T-helper 2 cell treated with Interferon-gamma antibody and Interleukin-4, amounts not matched to agents 5 μg/mL and 100 μg/mL, for 36 hours (primary cell): ENCODE measurements at regions not wholly inside any gene's neighbourhood (a gene's known extent, or its start where the extent isn't known, plus 50 kb on each side); places are given as distances from the start of the nearest gene placed in this dataset.

Source experiments
- DNase-seq: peaks from one replicate; pipeline ENCODE4 v3.0.0; 2021; ENCODE audit warnings: low spot score
- H3K27ac Mint-ChIP-seq: one replicate; pipeline ENCODE4 v1.8.0; 2021; ENCODE audit warnings: mild to moderate bottlenecking, mixed read lengths
- H3K27me3 Mint-ChIP-seq: one replicate; pipeline ENCODE4 v1.8.0; 2021; ENCODE audit warnings: low read depth, mixed read lengths
- H3K36me3 Mint-ChIP-seq: one replicate; pipeline ENCODE4 v1.8.0; 2021; ENCODE audit warnings: low read depth, mixed read lengths
- H3K4me1 Mint-ChIP-seq: one replicate; pipeline ENCODE4 v1.8.0; 2021; ENCODE audit warnings: low read depth, mixed read lengths
- H3K4me3 Mint-ChIP-seq: one replicate; pipeline ENCODE4 v1.8.0; 2022; ENCODE audit warnings: mild to moderate bottlenecking, moderate library complexity, mixed read lengths
- H3K9me3 Mint-ChIP-seq: one replicate; pipeline ENCODE4 v1.8.0; 2021; ENCODE audit warnings: mixed read lengths

DNA sequence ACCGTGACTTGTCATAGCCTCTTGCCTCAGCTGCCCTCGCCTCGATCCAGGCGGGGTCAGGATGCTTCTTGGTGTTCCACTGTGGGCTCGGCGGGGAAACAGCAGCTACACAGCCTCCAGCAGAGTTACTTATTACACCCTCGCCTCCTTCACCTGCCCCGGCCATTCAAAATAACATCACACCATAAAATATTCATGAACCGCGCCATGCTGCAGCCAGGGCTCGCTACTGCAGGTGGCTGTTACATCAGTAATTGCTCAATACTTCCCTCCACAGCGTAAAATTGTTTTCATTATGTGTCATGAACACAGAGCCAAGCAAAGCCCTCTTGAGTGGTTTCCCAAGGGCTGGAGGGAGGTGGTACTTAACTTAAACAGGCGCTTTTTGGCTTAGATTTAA lies 241.5 kb upstream of the SP8 start:
- H3K36me3 Mint-ChIP-seq = no peaks in the 10 kb centered on the region
- H3K4me3 Mint-ChIP-seq = no peak overlapping the region
- H3K9me3 Mint-ChIP-seq = no peaks in the 10 kb centered on the region
- H3K27me3 Mint-ChIP-seq = no peaks in the 10 kb centered on the region
- no peaks in the 10 kb centered on the region for H3K4me1 Mint-ChIP-seq
- no peak for DNase-seq
- H3K27ac Mint-ChIP-seq = no peak overlapping the region

DNA sequence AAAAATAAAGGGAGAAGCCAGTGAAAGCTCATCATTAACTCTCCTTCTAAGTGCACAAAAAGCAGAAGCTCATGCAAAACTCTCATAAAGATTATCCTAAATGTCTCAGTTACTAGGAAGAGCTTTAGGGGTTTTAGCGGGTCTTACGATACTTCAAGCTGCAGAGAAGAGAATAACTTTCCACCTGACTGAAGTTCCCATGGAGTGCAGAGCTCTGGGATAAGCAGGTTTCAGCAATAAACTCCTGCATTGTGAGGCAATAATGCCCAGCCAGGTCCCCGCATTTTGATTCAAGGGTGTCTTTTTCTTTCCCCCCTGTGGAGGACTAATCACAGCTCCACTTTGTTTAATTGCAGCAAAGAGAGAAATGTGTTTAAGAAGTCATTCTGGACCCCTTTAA lies 241.9 kb upstream of the SP8 start:
- no peaks in the 10 kb centered on the region for H3K9me3 Mint-ChIP-seq
- H3K4me3 Mint-ChIP-seq = no peak overlapping the region
- no peak for DNase-seq
- H3K36me3 Mint-ChIP-seq = no peaks in the 10 kb centered on the region
- no peak overlapping the region for H3K27ac Mint-ChIP-seq
- H3K27me3 Mint-ChIP-seq = no peaks in the 10 kb centered on the region
- no peaks in the 10 kb centered on the region for H3K4me1 Mint-ChIP-seq

DNA sequence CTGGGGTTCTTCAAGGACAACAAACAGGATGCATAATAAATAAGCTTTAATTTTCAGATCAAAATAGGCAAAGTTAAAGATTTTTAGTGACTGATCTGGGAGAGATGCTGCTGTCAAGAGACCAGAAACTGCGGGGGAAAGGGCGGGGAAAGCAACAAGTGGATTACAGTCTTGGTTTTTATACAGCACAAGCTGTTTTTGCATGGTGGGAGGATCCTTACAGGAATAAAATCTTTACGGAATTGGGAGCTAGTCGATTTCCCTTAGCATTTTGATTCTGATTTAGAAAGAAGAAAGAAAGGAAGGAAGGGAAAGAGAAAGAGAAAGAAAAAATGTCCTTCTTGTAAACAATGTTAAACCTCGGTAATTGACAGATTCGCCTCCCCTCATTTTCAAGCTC lies 242.3 kb upstream of the SP8 start:
- H3K27ac Mint-ChIP-seq = no peak overlapping the region
- no peaks in the 10 kb centered on the region for H3K36me3 Mint-ChIP-seq
- H3K27me3 Mint-ChIP-seq = no peaks in the 10 kb centered on the region
- no peak for DNase-seq
- no peaks in the 10 kb centered on the region for H3K4me1 Mint-ChIP-seq
- no peaks in the 10 kb centered on the region for H3K9me3 Mint-ChIP-seq
- H3K4me3 Mint-ChIP-seq = no peak overlapping the region

DNA sequence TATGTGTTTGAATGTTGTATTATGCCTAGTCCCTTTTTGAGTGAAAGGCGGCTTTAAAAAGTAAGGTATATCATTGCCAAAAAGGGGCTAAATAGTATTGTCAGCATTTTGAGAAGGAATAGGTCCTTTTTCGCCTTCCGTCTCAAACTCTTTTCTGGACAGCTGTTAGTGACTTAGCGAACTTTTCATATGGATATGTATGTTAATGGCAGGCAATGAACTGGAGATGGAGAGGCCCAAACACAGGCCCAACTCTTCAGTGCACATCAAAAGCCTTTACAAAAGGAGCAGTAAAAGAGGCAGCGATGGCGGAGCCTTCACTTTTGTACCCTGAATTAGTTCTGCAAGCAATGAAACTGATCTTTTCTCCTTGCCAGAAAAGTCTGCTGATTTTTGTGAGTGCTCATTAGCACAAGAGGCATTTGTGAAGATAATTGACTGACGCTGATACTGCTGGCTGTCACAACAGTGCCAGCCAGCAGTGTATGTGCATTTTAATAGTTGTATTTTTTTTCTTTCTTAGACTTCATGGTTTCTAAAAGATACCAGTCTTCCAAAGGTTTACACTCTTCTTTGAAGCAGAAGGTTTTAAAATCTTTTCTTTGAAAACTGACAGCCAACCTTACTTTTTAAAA lies 243.7 kb upstream of the SP8 start:
- Mint-ChIP-seq H3K27me3 (no peaks in the 10 kb centered on the region), H3K36me3 (no peaks in the 10 kb centered on the region), H3K4me1 (no peaks in the 10 kb centered on the region), H3K9me3 (no peaks in the 10 kb centered on the region), H3K4me3 (no peak overlapping the region), H3K27ac (no peak overlapping the region)
- no peak for DNase-seq

DNA sequence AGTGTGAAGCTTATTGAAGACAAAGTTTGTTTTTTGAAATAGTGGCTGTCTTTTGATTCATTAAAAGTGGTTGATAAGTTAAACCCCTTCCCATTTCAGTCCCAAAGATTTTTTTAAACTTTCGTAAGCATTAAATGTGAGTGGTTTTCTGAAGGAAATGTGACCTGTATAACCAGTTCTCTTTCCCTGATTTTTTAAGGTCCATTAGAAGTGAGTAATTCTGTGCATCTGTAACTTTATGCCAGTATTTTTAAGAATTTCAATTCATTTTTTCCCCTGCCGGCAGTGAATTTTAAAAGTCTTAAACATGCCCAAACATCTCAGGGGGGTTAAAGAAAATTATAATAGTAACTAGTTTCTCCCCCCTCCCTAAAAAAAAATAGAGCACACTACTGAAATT lies 254.6 kb upstream of the SP8 start:
- Mint-ChIP-seq H3K36me3 (no peaks in the 10 kb centered on the region), H3K4me3 (no peak overlapping the region), H3K27me3 (no peaks in the 10 kb centered on the region), H3K27ac (no peak overlapping the region), H3K4me1 (no peaks in the 10 kb centered on the region), H3K9me3 (no peaks in the 10 kb centered on the region)
- DNase-seq = no peak

DNA sequence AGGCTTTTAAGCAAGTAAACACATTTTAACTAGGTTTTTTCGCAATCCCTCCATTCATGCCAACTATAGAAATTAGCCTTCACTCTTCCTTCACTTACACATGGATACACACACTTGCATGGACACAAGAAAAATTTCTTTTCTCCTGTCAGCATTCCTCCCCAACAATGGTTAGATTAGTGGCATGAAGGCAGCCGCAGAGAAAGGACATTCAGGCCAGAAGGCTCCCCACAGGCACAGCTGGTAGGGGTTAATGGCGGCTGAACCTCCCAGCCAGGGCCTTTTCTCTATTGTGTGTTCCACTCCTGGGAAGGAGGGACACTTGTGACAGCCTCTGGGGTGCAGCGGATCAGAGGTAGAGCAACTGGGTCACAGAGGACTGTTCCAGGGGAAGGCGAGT lies 255.0 kb upstream of the SP8 start:
- Mint-ChIP-seq H3K4me1 (no peaks in the 10 kb centered on the region), H3K9me3 (no peaks in the 10 kb centered on the region), H3K4me3 (no peak overlapping the region), H3K27ac (no peak overlapping the region), H3K27me3 (no peaks in the 10 kb centered on the region), H3K36me3 (no peaks in the 10 kb centered on the region)
- no peak for DNase-seq

DNA sequence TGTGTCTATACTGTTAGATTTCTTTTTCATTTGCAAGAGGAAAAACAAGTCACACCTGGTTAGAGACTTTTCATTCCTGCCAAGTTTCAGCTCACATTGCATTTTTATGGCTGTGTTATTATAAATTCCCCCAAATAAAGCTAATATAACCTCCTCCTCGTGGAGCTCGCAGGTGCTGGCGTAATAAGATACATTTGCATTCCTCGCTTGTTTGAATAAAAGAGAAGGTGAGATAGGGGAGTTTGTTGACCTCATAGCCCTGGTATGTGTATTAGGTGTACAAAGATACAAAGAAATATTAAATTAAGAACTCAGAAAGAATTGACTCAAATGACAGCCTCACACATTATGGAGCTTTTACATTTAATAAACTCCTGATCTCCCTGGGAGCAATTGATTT lies 257.7 kb upstream of the SP8 start:
- Mint-ChIP-seq H3K4me1 (no peaks in the 10 kb centered on the region), H3K27ac (no peak overlapping the region), H3K9me3 (no peaks in the 10 kb centered on the region), H3K4me3 (no peak overlapping the region), H3K27me3 (no peaks in the 10 kb centered on the region), H3K36me3 (no peaks in the 10 kb centered on the region)
- no peak for DNase-seq

DNA sequence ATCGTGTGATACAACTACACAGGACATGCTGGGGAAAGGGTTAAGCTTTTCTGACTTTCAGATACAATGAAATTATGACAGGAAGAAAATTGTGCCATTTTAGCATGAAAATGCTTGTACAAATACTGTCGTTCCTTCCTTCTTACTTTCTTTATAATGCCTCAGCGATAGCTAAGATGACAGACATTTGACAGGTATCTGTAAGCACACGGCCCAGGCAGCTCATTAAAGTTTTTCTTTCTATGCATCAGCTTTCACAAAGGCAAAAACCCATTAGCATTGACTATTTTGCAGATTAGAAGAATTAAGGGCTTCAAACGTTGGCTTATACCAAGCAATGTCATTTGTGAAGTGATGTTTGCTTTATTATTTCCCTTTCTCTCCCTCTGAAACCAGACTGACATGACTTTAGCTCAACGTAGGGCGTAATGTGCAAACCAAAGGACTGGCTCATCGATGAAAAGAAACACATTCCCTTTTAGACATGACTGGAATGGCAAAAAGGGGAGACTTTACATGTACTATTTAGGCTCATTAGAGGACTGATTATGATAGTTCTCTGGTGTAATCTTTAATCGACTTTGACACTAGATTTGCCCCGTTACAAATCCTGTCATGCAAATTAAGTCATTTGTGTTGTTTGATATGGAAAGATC lies 258.4 kb upstream of the SP8 start:
- Mint-ChIP-seq H3K9me3 (no peaks in the 10 kb centered on the region), H3K4me3 (no peak overlapping the region), H3K36me3 (no peaks in the 10 kb centered on the region), H3K27me3 (no peaks in the 10 kb centered on the region), H3K27ac (no peak overlapping the region), H3K4me1 (no peaks in the 10 kb centered on the region)
- no peak for DNase-seq

DNA sequence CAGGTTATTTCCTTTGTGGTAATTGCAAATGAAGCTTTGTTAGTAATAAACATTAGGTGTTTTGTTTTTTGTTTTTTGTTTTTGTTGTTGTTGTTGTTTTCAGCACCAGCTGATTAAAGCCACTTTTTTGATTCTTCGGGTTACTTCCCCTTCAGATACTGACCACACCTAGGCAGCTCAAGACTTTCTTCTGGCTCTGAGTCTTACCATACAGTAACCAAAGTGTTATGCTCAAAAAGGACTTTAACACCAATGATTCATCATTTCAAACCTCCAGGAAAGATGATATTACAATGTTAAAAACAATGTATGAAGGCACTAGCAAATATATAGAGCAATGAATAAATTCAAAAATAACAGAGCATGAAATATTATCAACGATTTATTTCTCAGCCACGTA lies 265.2 kb upstream of the SP8 start:
- Mint-ChIP-seq H3K4me1 (no peaks in the 10 kb centered on the region), H3K9me3 (no peaks in the 10 kb centered on the region), H3K27ac (no peak overlapping the region), H3K27me3 (no peaks in the 10 kb centered on the region), H3K4me3 (no peak overlapping the region), H3K36me3 (no peaks in the 10 kb centered on the region)
- DNase-seq = no peak

DNA sequence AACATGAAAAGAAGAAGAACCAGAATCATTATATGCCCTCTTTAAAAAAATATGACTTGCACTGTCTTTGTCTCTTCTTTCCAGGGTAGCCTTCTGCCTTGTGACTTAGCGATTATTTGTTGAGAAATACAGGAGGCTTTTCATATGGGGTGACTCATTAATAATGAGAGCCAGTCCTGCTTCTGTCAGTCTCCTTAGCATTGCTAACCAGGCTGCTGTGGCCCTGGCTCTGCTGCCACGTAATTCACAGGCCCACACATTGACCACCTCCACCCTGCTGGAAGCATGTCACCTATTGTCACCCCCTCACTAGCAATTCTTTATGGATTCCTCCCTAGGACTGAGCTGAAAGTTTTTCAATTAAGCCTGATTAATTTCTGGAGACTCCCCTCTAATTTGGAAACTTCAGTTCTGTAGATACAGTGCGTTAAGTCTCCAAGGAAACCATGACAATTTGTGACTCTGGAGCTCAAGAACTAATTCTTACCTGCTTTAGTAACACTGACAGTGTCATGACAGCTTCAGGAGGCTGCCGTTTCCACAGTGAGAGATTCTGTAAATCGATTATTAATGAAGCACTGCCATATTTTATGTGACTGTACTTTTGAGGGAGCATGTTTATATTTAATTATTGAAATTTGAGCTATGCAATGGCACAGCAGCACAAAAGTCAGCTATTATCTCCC lies 267.9 kb upstream of the SP8 start:
- H3K9me3 Mint-ChIP-seq = no peaks in the 10 kb centered on the region
- H3K4me3 Mint-ChIP-seq = no peak overlapping the region
- no peaks in the 10 kb centered on the region for H3K36me3 Mint-ChIP-seq
- no peaks in the 10 kb centered on the region for H3K4me1 Mint-ChIP-seq
- no peaks in the 10 kb centered on the region for H3K27me3 Mint-ChIP-seq
- no peak overlapping the region for H3K27ac Mint-ChIP-seq
- no peak for DNase-seq

DNA sequence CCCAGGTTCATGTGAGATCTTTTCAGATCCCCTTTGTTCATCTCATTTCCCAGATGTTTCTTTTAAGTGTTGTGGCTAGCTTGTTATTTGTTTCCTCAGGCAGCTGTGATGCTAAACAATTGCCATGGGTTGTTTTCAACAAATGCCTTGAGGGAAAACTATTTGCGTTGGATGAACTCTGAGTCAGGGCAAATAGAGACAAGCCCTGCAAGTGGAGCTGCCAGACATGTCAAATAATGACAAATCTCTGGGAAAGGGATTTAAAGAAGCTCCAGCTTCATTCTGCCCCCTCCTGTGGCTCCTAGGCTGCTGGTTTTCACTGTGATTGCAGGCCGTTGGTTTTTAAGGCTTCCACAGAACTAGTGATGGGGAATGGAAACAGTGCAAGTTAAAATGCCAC lies 272.4 kb upstream of the SP8 start:
- H3K4me3 Mint-ChIP-seq = no peak overlapping the region
- no peak for DNase-seq
- H3K9me3 Mint-ChIP-seq = no peaks in the 10 kb centered on the region
- no peaks in the 10 kb centered on the region for H3K4me1 Mint-ChIP-seq
- no peaks in the 10 kb centered on the region for H3K27me3 Mint-ChIP-seq
- no peaks in the 10 kb centered on the region for H3K36me3 Mint-ChIP-seq
- H3K27ac Mint-ChIP-seq = no peak overlapping the region

DNA sequence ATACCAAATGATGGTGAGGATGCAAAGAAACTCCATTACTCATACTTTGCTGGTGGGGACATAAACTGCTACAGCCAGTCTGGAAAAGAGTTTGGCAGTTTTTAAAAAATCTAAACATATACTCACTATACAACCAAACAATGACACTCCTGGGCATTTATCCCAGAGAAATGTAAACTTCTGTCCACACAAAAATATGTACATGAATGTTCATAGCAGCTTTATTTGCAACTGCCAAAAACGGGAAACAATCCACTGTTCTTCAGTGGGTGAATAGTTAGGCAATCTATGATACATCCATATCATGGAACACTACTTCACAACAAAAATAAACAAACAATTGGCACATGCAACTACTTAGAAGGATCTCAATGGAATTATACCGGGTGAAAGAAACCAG lies 276.4 kb upstream of the SP8 start:
- H3K9me3 Mint-ChIP-seq = no peaks in the 10 kb centered on the region
- no peaks in the 10 kb centered on the region for H3K27me3 Mint-ChIP-seq
- H3K36me3 Mint-ChIP-seq = no peaks in the 10 kb centered on the region
- no peak overlapping the region for H3K4me3 Mint-ChIP-seq
- no peaks in the 10 kb centered on the region for H3K4me1 Mint-ChIP-seq
- H3K27ac Mint-ChIP-seq = no peak overlapping the region
- DNase-seq = no peak

DNA sequence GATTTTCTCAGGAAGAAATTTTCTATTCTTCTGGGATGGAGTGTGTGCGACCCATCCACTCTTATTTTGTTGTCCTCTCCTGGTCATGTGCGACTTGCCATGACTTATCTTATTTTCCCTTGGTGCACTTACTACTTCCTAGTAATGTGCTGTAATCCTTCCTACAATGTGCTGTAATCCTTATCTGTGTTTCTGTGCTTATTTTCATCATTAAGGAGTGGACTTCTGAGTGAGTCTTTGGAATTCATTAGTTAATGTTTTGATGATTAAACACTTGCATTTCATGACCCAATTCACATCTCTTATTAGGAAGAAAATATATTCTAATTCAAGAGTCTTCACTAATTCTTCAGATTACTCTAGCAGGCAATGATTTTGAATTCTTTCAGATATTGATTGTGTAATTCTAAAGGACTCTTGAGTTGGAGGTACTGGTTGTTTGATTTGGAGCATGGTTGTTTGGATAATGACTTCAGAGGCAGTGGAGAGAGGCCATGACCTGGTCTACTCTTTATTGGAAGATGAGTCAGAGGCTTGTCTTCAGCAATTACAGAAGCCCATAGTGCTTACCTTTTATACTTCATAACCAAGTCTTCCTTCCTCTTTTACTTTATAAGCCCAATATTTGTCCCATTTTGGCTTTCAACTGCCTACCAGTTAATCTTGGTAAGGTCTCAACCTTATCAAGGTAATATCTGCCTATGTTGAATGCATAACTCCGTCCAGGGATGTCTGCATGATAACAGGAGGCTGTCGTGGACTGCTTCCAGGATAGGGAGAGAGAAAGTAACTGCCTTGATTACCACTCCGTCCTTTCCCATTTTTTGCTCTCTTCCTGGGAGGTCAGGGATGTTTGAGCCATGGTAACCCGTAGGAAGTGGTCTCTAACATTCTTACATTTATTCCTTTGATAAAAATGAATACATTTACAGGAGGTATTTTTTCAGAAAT lies 278.3 kb upstream of the SP8 start:
- DNase-seq = no peak
- Mint-ChIP-seq H3K9me3 (no peaks in the 10 kb centered on the region), H3K36me3 (no peaks in the 10 kb centered on the region), H3K27me3 (no peaks in the 10 kb centered on the region), H3K4me1 (no peaks in the 10 kb centered on the region), H3K27ac (no peak overlapping the region), H3K4me3 (no peak overlapping the region)

DNA sequence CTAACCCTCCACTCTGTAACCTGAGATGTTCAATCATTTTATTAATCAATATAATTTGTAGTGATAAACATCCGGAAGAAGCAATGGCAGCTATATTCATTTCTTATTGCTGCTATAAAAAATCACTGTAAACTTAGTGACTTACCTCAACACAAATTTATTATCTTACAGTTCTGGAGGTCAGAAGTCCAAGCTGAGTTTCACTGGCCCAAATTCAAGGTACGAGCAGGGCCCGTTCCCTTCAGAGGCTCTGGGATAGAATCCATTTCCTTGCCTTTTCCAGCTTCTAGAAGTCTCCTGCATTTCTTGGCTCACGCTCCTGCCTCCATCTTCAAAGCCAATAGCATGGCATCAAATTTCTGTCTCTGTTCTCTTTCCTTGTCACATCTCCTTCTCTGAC lies 279.5 kb upstream of the SP8 start:
- DNase-seq = no peak
- Mint-ChIP-seq H3K36me3 (no peaks in the 10 kb centered on the region), H3K4me3 (no peak overlapping the region)

More for the DNA sequence above, 279.5 kb upstream of the SP8 start:
- Mint-ChIP-seq H3K27me3 (no peaks in the 10 kb centered on the region), H3K27ac (no peak overlapping the region), H3K9me3 (no peaks in the 10 kb centered on the region), H3K4me1 (no peaks in the 10 kb centered on the region)
